Loucy (cell line): ENCODE measurements at regions not wholly inside any gene's neighbourhood (a gene's known extent, or its start where the extent isn't known, plus 50 kb on each side); places are given as distances from the start of the nearest gene placed in this dataset.

Experiments used
- EZH2phosphoT487 ChIP-seq: fragments of 200-600 bp; IDR thresholded peaks from 2 replicates; pipeline ENCODE4 v1.6.1; 2018; ENCODE audit warnings: antibody characterized with exemption, mild to moderate bottlenecking, moderate library complexity, borderline replicate concordance
- TF ChIP-seq, protein P1 (sequence below): fragments of 200-600 bp; sonication (generic); conservative IDR thresholded peaks from 2 replicates; pipeline ENCODE4 v1.5.1; 2014; ENCODE audit warnings: mild to moderate bottlenecking, antibody characterized with exemption, low read length

DNA sequence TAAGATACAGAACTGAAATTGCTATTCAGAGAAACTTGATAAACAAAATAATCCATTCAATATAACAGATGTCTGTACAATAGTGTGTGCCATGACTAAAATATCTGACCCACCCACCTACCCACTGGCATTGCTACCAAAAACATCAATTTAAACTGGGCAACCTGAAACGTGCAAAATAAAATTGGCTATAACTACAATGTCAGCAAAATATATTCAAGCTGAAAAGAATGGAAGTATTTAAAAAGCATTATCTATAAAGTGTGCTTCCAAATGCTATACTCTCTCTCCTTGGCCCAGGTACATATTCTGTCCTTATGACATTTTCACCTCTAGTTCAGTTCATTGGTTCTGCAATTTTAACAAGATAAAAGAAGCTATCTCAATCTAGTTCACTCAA is 379.6 kb upstream of the ATP11B start:
- TF ChIP-seq, protein P1, sequence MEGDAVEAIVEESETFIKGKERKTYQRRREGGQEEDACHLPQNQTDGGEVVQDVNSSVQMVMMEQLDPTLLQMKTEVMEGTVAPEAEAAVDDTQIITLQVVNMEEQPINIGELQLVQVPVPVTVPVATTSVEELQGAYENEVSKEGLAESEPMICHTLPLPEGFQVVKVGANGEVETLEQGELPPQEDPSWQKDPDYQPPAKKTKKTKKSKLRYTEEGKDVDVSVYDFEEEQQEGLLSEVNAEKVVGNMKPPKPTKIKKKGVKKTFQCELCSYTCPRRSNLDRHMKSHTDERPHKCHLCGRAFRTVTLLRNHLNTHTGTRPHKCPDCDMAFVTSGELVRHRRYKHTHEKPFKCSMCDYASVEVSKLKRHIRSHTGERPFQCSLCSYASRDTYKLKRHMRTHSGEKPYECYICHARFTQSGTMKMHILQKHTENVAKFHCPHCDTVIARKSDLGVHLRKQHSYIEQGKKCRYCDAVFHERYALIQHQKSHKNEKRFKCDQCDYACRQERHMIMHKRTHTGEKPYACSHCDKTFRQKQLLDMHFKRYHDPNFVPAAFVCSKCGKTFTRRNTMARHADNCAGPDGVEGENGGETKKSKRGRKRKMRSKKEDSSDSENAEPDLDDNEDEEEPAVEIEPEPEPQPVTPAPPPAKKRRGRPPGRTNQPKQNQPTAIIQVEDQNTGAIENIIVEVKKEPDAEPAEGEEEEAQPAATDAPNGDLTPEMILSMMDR, result no peak
- no peak for TF ChIP-seq EZH2phosphoT487
